HCT116 (cell line): ENCODE measurements at regions not wholly inside any gene's neighbourhood (a gene's known extent, or its start where the extent isn't known, plus 50 kb on each side); places are given as distances from the start of the nearest gene placed in this dataset.

ENCODE experiments used
- ATAC-seq: fragments of 200-7000 bp; cut with Tn5 transposase; 2 replicates; pipeline ENCODE4 v1.9.1; 2020; ENCODE audit warnings: mild to moderate bottlenecking, moderate library complexity
- BruUV-seq: library from RNA; stranded (reverse); fragments of 400-500 nt; replicated peaks from 2 replicates; lab custom pipeline; 2021; lab: Mats Ljungman, UMichigan
- CTCF ChIA-PET: fragments of 300-600 bp; sonication (Branson Sonifier 250); formaldehyde crosslinking; loops from one replicate; lab custom pipeline; 2021; ENCODE audit warnings: antibody characterized with exemption; lab: Charles Lee
- POLR2A ChIA-PET: fragments of 300-600, 350-600 bp; sonication (Branson Sonifier 250); formaldehyde crosslinking; loops from one replicate; lab custom pipeline; 2021; ENCODE audit warnings: antibody characterized with exemption; lab: Charles Lee
- RAD21 ChIA-PET, 2 experiments: fragments of 300-600 bp; sonication (Branson Sonifier 250); formaldehyde crosslinking; loops; one replicate each; lab custom pipeline; 2023; ENCODE audit warnings: low total read pairs in 2 of 2; ENCODE audit not compliant: uncharacterized antibody in 2 of 2, unreplicated experiment in 2 of 2, low non-redundant PET in 1 of 2; lab: Charles Lee
- DNase-seq: peaks from one replicate; pipeline ENCODE4 v3.0.0-alpha.2; 2010; ENCODE audit warnings: low read depth, low spot score
- H2AFZ ChIP-seq: fragments of 200-600 bp; shearing (Covaris generic), sonication (generic); 2 replicates; pipeline ENCODE4 v1.6.1; 2017; ENCODE audit warnings: low read depth, mixed run types, mixed read lengths, antibody characterized with exemption, low read length; ENCODE audit not compliant: poor library complexity, severe bottlenecking
- H3K27ac ChIP-seq: 2 replicates; pipeline ENCODE4 v1.5.1; 2012; ENCODE audit warnings: low read depth, low read length
- H3K27me3 ChIP-seq: fragments of 200-600 bp; sonication (generic); 2 replicates; pipeline ENCODE4 v1.6.1; 2016; ENCODE audit warnings: mixed run types, low read length, mixed read lengths; ENCODE audit not compliant: insufficient read depth
- H3K36me3 ChIP-seq, 2 experiments: fragments of 200-500 bp in 1 of 2; fragments of 200-600 bp in 1 of 2; sonication (Bioruptor generic) in 1 of 2; sonication (generic) in 1 of 2; 2 replicates each; pipeline versions ENCODE4 v1.5.1 to v1.6.1; 2014 to 2016; ENCODE audit warnings: low read length in 2 of 2, inconsistent platforms in 1 of 2, mixed read lengths in 1 of 2, mixed run types in 1 of 2; ENCODE audit not compliant: insufficient read depth in 2 of 2, control insufficient read depth in 1 of 2
- H3K4me1 ChIP-seq, 2 experiments: fragments of 200-600 bp in 1 of 2; sonication (generic) in 1 of 2; 2 replicates each; pipeline versions ENCODE4 v1.5.1 to v1.6.1; 2012 to 2017; ENCODE audit warnings: low read length in 2 of 2, inconsistent platforms in 1 of 2, mild to moderate bottlenecking in 1 of 2, mixed read lengths in 1 of 2, mixed run types in 1 of 2, moderate library complexity in 1 of 2; ENCODE audit not compliant: insufficient read depth in 2 of 2, control insufficient read depth in 1 of 2
- H3K4me2 ChIP-seq: fragments of 200-600 bp; sonication (generic); 2 replicates; pipeline ENCODE4 v1.6.1; 2017; ENCODE audit warnings: mixed run types, low read length, mixed read lengths
- H3K4me3 ChIP-seq, 2 experiments: fragments of 200-600 bp in 1 of 2; sonication (generic) in 1 of 2; replicated peaks in 1 of 2; 2 replicates each; pipeline ENCODE4 v1.5.1; 2011 to 2016; ENCODE audit warnings: low read length in 2 of 2, control low read depth in 1 of 2, low read depth in 1 of 2, mild to moderate bottlenecking in 1 of 2, mixed read lengths in 1 of 2, mixed run types in 1 of 2
- H3K79me2 ChIP-seq: fragments of 200-600 bp; sonication (generic); 2 replicates; pipeline ENCODE4 v1.6.1; 2017; ENCODE audit warnings: mild to moderate bottlenecking, mixed run types, low read length, moderate library complexity, mixed read lengths; ENCODE audit not compliant: insufficient read depth
- H3K9ac ChIP-seq: fragments of 200-600 bp; sonication (generic); 2 replicates; pipeline ENCODE4 v1.6.1; 2016; ENCODE audit warnings: low read length, mixed read lengths
- H3K9me2 ChIP-seq: fragments of 200-600 bp; sonication (generic), shearing (Covaris generic); 2 replicates; pipeline ENCODE4 v1.6.1; 2017; ENCODE audit warnings: mixed run types, mild to moderate bottlenecking, moderate library complexity; ENCODE audit not compliant: insufficient read depth
- H3K9me3 ChIP-seq, 2 experiments: fragments of 200-500 bp in 1 of 2; fragments of 200-600 bp in 1 of 2; sonication (Bioruptor generic) in 1 of 2; sonication (generic) in 1 of 2; 2 replicates each; pipeline ENCODE4 v1.6.1; 2014 to 2017; ENCODE audit warnings: low read length in 2 of 2, mixed read lengths in 2 of 2, inconsistent platforms in 1 of 2, low read depth in 1 of 2, mild to moderate bottlenecking in 1 of 2, mixed run types in 1 of 2, moderate library complexity in 1 of 2; ENCODE audit not compliant: control insufficient read depth in 1 of 2, insufficient read depth in 1 of 2
- H4K20me1 ChIP-seq: fragments of 200-600 bp; sonication (generic), shearing (Covaris generic); 2 replicates; pipeline ENCODE4 v1.6.1; 2017; ENCODE audit warnings: mixed run types, mild to moderate bottlenecking, moderate library complexity; ENCODE audit not compliant: insufficient read depth
- CTCF ChIP-seq, 3 experiments: fragments of 200-600 bp in 1 of 3; sonication (generic) in 1 of 3; IDR thresholded peaks in 2 of 3; conservative IDR thresholded peaks in 1 of 3; 2 replicates each; pipeline ENCODE4 v1.5.1; 2012 to 2017; ENCODE audit warnings: low read depth in 2 of 3, low read length in 2 of 3, antibody characterized with exemption in 1 of 3, borderline replicate concordance in 1 of 3, control low read depth in 1 of 3, mild to moderate bottlenecking in 1 of 3, mixed read lengths in 1 of 3, mixed run types in 1 of 3, moderate library complexity in 1 of 3; ENCODE audit not compliant: insufficient read depth in 1 of 3
- POLR2A ChIP-seq: IDR thresholded peaks from 2 replicates; pipeline ENCODE4 v1.7.0; 2011; ENCODE audit warnings: borderline replicate concordance; ENCODE audit not compliant: insufficient read depth, insufficient read length; ENCODE audit errors: extremely low read depth
- ZBTB33 ChIP-seq: IDR thresholded peaks from 2 replicates; pipeline ENCODE4 v1.6.1; 2011; ENCODE audit warnings: mild to moderate bottlenecking, low read length, moderate library complexity; ENCODE audit not compliant: insufficient replicate concordance; ENCODE audit errors: extremely low read depth
- intact Hi-C: fragments of 100-400 bp; cut with micrococcal nuclease; formaldehyde crosslinking; loops from 2 replicates; pipeline ENCODE4 v1.10.0; 2022

- DNase-seq, result no peak
- RAD21 ChIA-PET, result no interaction called here
- CTCF ChIA-PET, result interaction anchor here (0.8 to 1.9 kb wide), 2 partner anchors 29 to 71 kb away, joined by 3 to 5 read pairs; no protein-coding TSS in a partner anchor
Observed at GRCh38 chr6:17015144-17015543, 86.7 kb upstream of the STMND1 start.

GRCh38 chr6:17013701-17014100, 88.1 kb upstream of the STMND1 start:
- H3K36me3 ChIP-seq, result no peaks in the 10 kb centered on the region
- TF ChIP-seq ZBTB33, result no peak
- no peak overlapping the region for H3K4me3 ChIP-seq
- peaks cover 0 to 11% of the 10 kb centered on the region in 2 experiments; a peak in 2 of 4 replicates for H3K4me1 ChIP-seq
- DNase-seq (no peak), ATAC-seq (no peak)
- intact Hi-C loops, result no loop called here
- H2AFZ ChIP-seq, result no peak overlapping the region
- no TSS peak for BruUV-seq
- RAD21 ChIA-PET, result no interaction called here
- no peak overlapping the region for H3K27ac ChIP-seq
- H3K27me3 ChIP-seq, result no peaks in the 10 kb centered on the region
- H3K9ac ChIP-seq, result no peak overlapping the region
- no peaks in the 10 kb centered on the region for H3K9me3 ChIP-seq
- no peaks in the 10 kb centered on the region for H3K79me2 ChIP-seq
- CTCF ChIA-PET, result no interaction called here
- H3K4me2 ChIP-seq, result peak overlapping the region; percentile 22
- H4K20me1 ChIP-seq, result no peaks in the 10 kb centered on the region
- no peaks in the 10 kb centered on the region; the same call in 1 of the 2 replicates for H3K9me2 ChIP-seq
- POLR2A ChIA-PET, result no interaction called here

More at GRCh38 chr6:17015144-17015543, 86.7 kb upstream of the STMND1 start:
- H4K20me1 ChIP-seq, result no peaks in the 10 kb centered on the region
- no peak overlapping the region for H3K27ac ChIP-seq
- H3K9me2 ChIP-seq, result no peaks in the 10 kb centered on the region; the same call in 1 of the 2 replicates
- H3K9ac ChIP-seq, result no peak overlapping the region
- POLR2A ChIA-PET, result no interaction called here
- H3K79me2 ChIP-seq, result no peaks in the 10 kb centered on the region
- BruUV-seq, result no TSS peak
- TF ChIP-seq CTCF (IDR thresholded peaks at IDR 0.05 in 2 of 3, conservative IDR thresholded peaks at IDR 0.05 in 1 of 3; ENCODE audit: borderline replicate concordance in 1 of 3, insufficient read depth in 1 of 3, low read depth in 2 of 3, low read length in 2 of 3) (no peak), POLR2A (no peak)
- H3K4me1 ChIP-seq, result peaks cover 0 to 11% of the 10 kb centered on the region in 2 experiments; a peak in 2 of 4 replicates
- ATAC-seq, result no peak
- no peak overlapping the region for H3K4me3 ChIP-seq
- no peaks in the 10 kb centered on the region for H3K9me3 ChIP-seq
- intact Hi-C loops, result no loop called here
- no peak overlapping the region for H2AFZ ChIP-seq
- H3K4me2 ChIP-seq, result no peak overlapping the region
- H3K27me3 ChIP-seq, result no peaks in the 10 kb centered on the region
- no peaks in the 10 kb centered on the region for H3K36me3 ChIP-seq
